Epithelial cell of proximal tubule (primary cell): ENCODE measurements at regions not wholly inside any gene's neighbourhood (a gene's known extent, or its start where the extent isn't known, plus 50 kb on each side); places are given as distances from the start of the nearest gene placed in this dataset.

Experiments
- DNase-seq: peaks from one replicate; pipeline ENCODE4 v3.0.0-alpha.2; 2011; ENCODE audit warnings: low read depth
- H3K4me3 ChIP-seq: 2 replicates; pipeline ENCODE4 v1.5.1; 2011; ENCODE audit warnings: low read depth, mild to moderate bottlenecking, low read length
- CTCF ChIP-seq: conservative IDR thresholded peaks from 2 replicates; pipeline ENCODE4 v1.5.1; 2012; ENCODE audit warnings: low read depth, mild to moderate bottlenecking, low read length

- H3K4me3 ChIP-seq, result no peak overlapping the region
Observed at GRCh38 chr6:120303527-120303926, 954.0 kb upstream of the MAN1A1 start.

GRCh38 chr6:120302041-120302440 is 952.5 kb upstream of the MAN1A1 start:
- TF ChIP-seq CTCF, result no peak
- no peak for DNase-seq
- H3K4me3 ChIP-seq, result no peak overlapping the region

More at GRCh38 chr6:120303527-120303926, 954.0 kb upstream of the MAN1A1 start:
- no peak for DNase-seq
- no peak for TF ChIP-seq CTCF

GRCh38 chr6:120290964-120291363 is 941.4 kb upstream of the MAN1A1 start:
- no peak for TF ChIP-seq CTCF
- no peak overlapping the region for H3K4me3 ChIP-seq
- no peak for DNase-seq

- TF ChIP-seq CTCF, result no peak
- no peak for DNase-seq
- H3K4me3 ChIP-seq, result no peak overlapping the region
Observed at GRCh38 chr6:120282005-120282404, 932.4 kb upstream of the MAN1A1 start.

- no peak for DNase-seq
- no peak overlapping the region for H3K4me3 ChIP-seq
- TF ChIP-seq CTCF, result no peak
Observed at GRCh38 chr6:120279466-120280167, 930.1 kb upstream of the MAN1A1 start.

- no peak for TF ChIP-seq CTCF
Observed at GRCh38 chr6:120278689-120279396, 929.3 kb upstream of the MAN1A1 start.

GRCh38 chr6:120274547-120274946 is 925.0 kb upstream of the MAN1A1 start:
- no peak for TF ChIP-seq CTCF
- no peak for DNase-seq
- no peak overlapping the region for H3K4me3 ChIP-seq

More at GRCh38 chr6:120278689-120279396, 929.3 kb upstream of the MAN1A1 start:
- no peak for DNase-seq
- H3K4me3 ChIP-seq, result no peak overlapping the region
